H9 (cell line): ENCODE measurements at regions not wholly inside any gene's neighbourhood (a gene's known extent, or its start where the extent isn't known, plus 50 kb on each side); places are given as distances from the start of the nearest gene placed in this dataset.

Source experiments
- DNase-seq: peaks from one replicate; pipeline ENCODE4 v3.0.0-alpha.2; 2017
- H2AFZ ChIP-seq: one replicate; pipeline ENCODE4 v1.6.1; 2013; ENCODE audit warnings: mild to moderate bottlenecking, low read length, control low read depth, moderate library complexity
- H2AK5ac ChIP-seq: 2 replicates; pipeline ENCODE4 v1.6.1; 2013; ENCODE audit warnings: low read length, control low read depth, mixed read lengths; ENCODE audit not compliant: insufficient read length
- H2BK120ac ChIP-seq: one replicate; pipeline ENCODE4 v1.6.1; 2013; ENCODE audit warnings: low read depth, mild to moderate bottlenecking, low read length, control low read depth, inconsistent platforms; ENCODE audit not compliant: poor library complexity, severe bottlenecking
- H2BK12ac ChIP-seq: 2 replicates; pipeline ENCODE4 v1.6.1; 2013; ENCODE audit warnings: low read length, control low read depth, mixed read lengths, low read depth; ENCODE audit not compliant: insufficient read length
- H2BK15ac ChIP-seq: 2 replicates; pipeline ENCODE4 v1.6.1; 2013; ENCODE audit warnings: low read depth, low read length, control low read depth
- H2BK20ac ChIP-seq: one replicate; pipeline ENCODE4 v1.6.1; 2013; ENCODE audit warnings: low read depth, mild to moderate bottlenecking, low read length, control low read depth, inconsistent platforms; ENCODE audit not compliant: poor library complexity, severe bottlenecking
- H2BK5ac ChIP-seq: 2 replicates; pipeline ENCODE4 v1.6.1; 2013; ENCODE audit warnings: low read length, control low read depth, mixed read lengths; ENCODE audit not compliant: insufficient read length
- H3K14ac ChIP-seq: 2 replicates; pipeline ENCODE4 v1.6.1; 2013; ENCODE audit warnings: low read length, control low read depth; ENCODE audit not compliant: insufficient read depth
- H3K18ac ChIP-seq: 2 replicates; pipeline ENCODE4 v1.6.1; 2013; ENCODE audit warnings: low read depth, mild to moderate bottlenecking, mixed read lengths, low read length, control low read depth; ENCODE audit not compliant: insufficient read length
- H3K23ac ChIP-seq: 2 replicates; pipeline ENCODE4 v1.6.1; 2013; ENCODE audit warnings: low read length, control low read depth, mixed read lengths, low read depth; ENCODE audit not compliant: insufficient read length
- H3K23me2 ChIP-seq: 2 replicates; pipeline ENCODE4 v1.6.1; 2013; ENCODE audit warnings: low read depth, mild to moderate bottlenecking, mixed read lengths, low read length, control low read depth; ENCODE audit not compliant: insufficient read length, poor library complexity, severe bottlenecking
- H3K27ac ChIP-seq: 2 replicates; pipeline ENCODE4 v1.5.1; 2013; ENCODE audit warnings: low read length, control low read depth, mixed read lengths, low read depth; ENCODE audit not compliant: insufficient read length
- H3K27me3 ChIP-seq: 2 replicates; pipeline ENCODE4 v1.6.1; 2013; ENCODE audit warnings: low read length, control low read depth, inconsistent platforms; ENCODE audit not compliant: insufficient read depth
- H3K4ac ChIP-seq: 2 replicates; pipeline ENCODE4 v1.6.1; 2013; ENCODE audit warnings: low read depth, mild to moderate bottlenecking, control low read depth, inconsistent platforms, low read length, moderate library complexity
- H3K4me1 ChIP-seq: 2 replicates; pipeline ENCODE4 v1.6.1; 2013; ENCODE audit warnings: low read length, control low read depth, inconsistent platforms; ENCODE audit not compliant: insufficient read depth
- H3K4me2 ChIP-seq: 2 replicates; pipeline ENCODE4 v1.6.1; 2013; ENCODE audit warnings: low read length, control low read depth, mixed read lengths; ENCODE audit not compliant: insufficient read length, insufficient read depth
- H3K56ac ChIP-seq: 2 replicates; pipeline ENCODE4 v1.6.1; 2013; ENCODE audit warnings: low read depth, mild to moderate bottlenecking, mixed read lengths, low read length, control low read depth; ENCODE audit not compliant: insufficient read length
- H3K79me1 ChIP-seq: 2 replicates; pipeline ENCODE4 v1.6.1; 2013; ENCODE audit warnings: low read depth, mild to moderate bottlenecking, moderate library complexity, low read length, control low read depth, inconsistent platforms; ENCODE audit not compliant: insufficient read depth, poor library complexity, severe bottlenecking
- H3K79me2 ChIP-seq: 2 replicates; pipeline ENCODE4 v1.6.1; 2013; ENCODE audit warnings: low read length, control low read depth, inconsistent platforms; ENCODE audit not compliant: insufficient read depth
- H3K9ac ChIP-seq: 2 replicates; pipeline ENCODE4 v1.6.1; 2013; ENCODE audit warnings: low read length, control low read depth, mixed read lengths; ENCODE audit not compliant: insufficient read length; ENCODE audit errors: extremely low read depth
- H3K9me3 ChIP-seq: one replicate; pipeline ENCODE4 v1.6.1; 2013; ENCODE audit warnings: low read depth, low read length, inconsistent platforms; ENCODE audit not compliant: control insufficient read depth
- H3T11ph ChIP-seq: one replicate; pipeline ENCODE4 v1.6.1; 2013; ENCODE audit warnings: mild to moderate bottlenecking, low read length, control low read depth, inconsistent platforms
- H4K20me1 ChIP-seq: one replicate; pipeline ENCODE4 v1.6.1; 2013; ENCODE audit not compliant: control insufficient read depth, insufficient read length, insufficient read depth
- H4K5ac ChIP-seq: 2 replicates; pipeline ENCODE4 v1.6.1; 2013; ENCODE audit warnings: low read depth, mild to moderate bottlenecking, mixed read lengths, low read length, control low read depth; ENCODE audit not compliant: insufficient read length
- H4K8ac ChIP-seq: replicated peaks from 2 replicates; pipeline ENCODE4 v1.6.1; 2013; ENCODE audit warnings: low read length, control low read depth, mixed read lengths, low read depth; ENCODE audit not compliant: insufficient read length
- H4K91ac ChIP-seq: 2 replicates; pipeline ENCODE4 v1.6.1; 2013; ENCODE audit warnings: low read depth, mild to moderate bottlenecking, moderate library complexity, mixed read lengths, low read length, control low read depth; ENCODE audit not compliant: insufficient read length
- H3K27ac Mint-ChIP-seq, 3 experiments: 2 replicates in 2 of 3; 3 replicates in 1 of 3; pipeline ENCODE4 v1.8.0; 2020 to 2021; ENCODE audit warnings: mixed read lengths in 3 of 3, mild to moderate bottlenecking in 1 of 3, moderate library complexity in 1 of 3
- H3K27me3 Mint-ChIP-seq: 2 replicates; pipeline ENCODE4 v1.8.0; 2021; ENCODE audit warnings: low read depth, mild to moderate bottlenecking, moderate library complexity, mixed read lengths
- H3K36me3 Mint-ChIP-seq, 3 experiments: 2 replicates in 2 of 3; 3 replicates in 1 of 3; pipeline ENCODE4 v1.8.0; 2020 to 2021; ENCODE audit warnings: low read depth in 3 of 3, mixed read lengths in 3 of 3; ENCODE audit not compliant: insufficient read depth in 1 of 3
- H3K4me1 Mint-ChIP-seq, 2 experiments: 2 replicates each; pipeline ENCODE4 v1.8.0; 2020; ENCODE audit warnings: mixed read lengths in 2 of 2
- H3K4me3 Mint-ChIP-seq, 2 experiments: 2 replicates in 1 of 2; 3 replicates in 1 of 2; pipeline ENCODE4 v1.8.0; 2020 to 2021; ENCODE audit warnings: mild to moderate bottlenecking in 2 of 2, mixed read lengths in 2 of 2, moderate library complexity in 1 of 2
- H3K9me3 Mint-ChIP-seq, 2 experiments: 2 replicates in 1 of 2; 3 replicates in 1 of 2; pipeline ENCODE4 v1.8.0; 2020; ENCODE audit warnings: mild to moderate bottlenecking in 2 of 2, mixed read lengths in 2 of 2, moderate library complexity in 1 of 2
- TF ChIP-seq, protein P1 (sequence below): fragments of 200-600 bp; sonication (generic); conservative IDR thresholded peaks from 3 replicates; pipeline ENCODE4 v1.8.0; 2021; ENCODE audit warnings: antibody characterized with exemption, mild to moderate bottlenecking

DNA sequence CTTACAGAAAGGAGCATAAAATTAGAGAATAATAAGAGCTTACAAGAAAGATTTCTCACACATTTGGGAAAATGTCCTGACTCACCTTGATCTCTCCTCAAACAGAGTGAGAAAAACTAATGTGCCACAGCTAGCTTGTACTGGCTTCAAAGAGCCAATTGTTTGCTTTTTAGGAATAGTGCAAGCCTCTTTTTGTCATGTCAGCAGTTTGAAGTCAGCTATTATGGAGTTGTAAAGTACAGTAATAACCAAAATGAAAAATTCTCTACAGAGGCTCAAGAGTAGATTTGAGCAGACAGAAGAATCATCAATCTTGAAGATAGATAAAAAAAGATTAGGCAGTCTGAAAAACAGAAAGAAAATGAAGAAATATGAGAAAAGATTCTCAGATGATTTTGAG, 313.4 kb upstream of the GPR149 start:
- Histone ChIP-seq H3K79me1 (no peaks in the 10 kb centered on the region), H3K4me2 (no peak overlapping the region), H4K91ac (no peak overlapping the region), H3K27me3 (no peaks in the 10 kb centered on the region), H3K9me3 (no peaks in the 10 kb centered on the region), H4K5ac (no peak overlapping the region), H4K20me1 (no peaks in the 10 kb centered on the region), H2AFZ (no peak overlapping the region), H3K23me2 (no peaks in the 10 kb centered on the region), H2AK5ac (no peak overlapping the region), H2BK15ac (no peak overlapping the region), H3K27ac (no peak overlapping the region), H3K56ac (no peak overlapping the region), H3K4me1 (no peaks in the 10 kb centered on the region), H3T11ph (no peak overlapping the region), H2BK12ac (no peak overlapping the region), H2BK120ac (no peak overlapping the region), H3K18ac (no peak overlapping the region), H2BK5ac (no peak overlapping the region), H3K23ac (no peak overlapping the region), H3K4ac (no peak overlapping the region), H3K14ac (no peak overlapping the region), H2BK20ac (no peak overlapping the region), H3K79me2 (no peaks in the 10 kb centered on the region), H3K9ac (no peak overlapping the region), H4K8ac (no peak overlapping the region)
- Mint-ChIP-seq H3K4me3 (no peak overlapping the region), H3K27ac (no peak overlapping the region; a peak in 1 of 7 replicates), H3K9me3 (peaks cover 5 to 6% of the 10 kb centered on the region in 2 experiments; a peak in 3 of 5 replicates), H3K4me1 (peaks cover 0 to 2% of the 10 kb centered on the region in 2 experiments; a peak in 1 of 4 replicates), H3K27me3 (no peaks in the 10 kb centered on the region), H3K36me3 (peaks cover 0 to 5% (median 0%) of the 10 kb centered on the region in 3 experiments; a peak in 1 of 7 replicates)
- TF ChIP-seq, protein P1, sequence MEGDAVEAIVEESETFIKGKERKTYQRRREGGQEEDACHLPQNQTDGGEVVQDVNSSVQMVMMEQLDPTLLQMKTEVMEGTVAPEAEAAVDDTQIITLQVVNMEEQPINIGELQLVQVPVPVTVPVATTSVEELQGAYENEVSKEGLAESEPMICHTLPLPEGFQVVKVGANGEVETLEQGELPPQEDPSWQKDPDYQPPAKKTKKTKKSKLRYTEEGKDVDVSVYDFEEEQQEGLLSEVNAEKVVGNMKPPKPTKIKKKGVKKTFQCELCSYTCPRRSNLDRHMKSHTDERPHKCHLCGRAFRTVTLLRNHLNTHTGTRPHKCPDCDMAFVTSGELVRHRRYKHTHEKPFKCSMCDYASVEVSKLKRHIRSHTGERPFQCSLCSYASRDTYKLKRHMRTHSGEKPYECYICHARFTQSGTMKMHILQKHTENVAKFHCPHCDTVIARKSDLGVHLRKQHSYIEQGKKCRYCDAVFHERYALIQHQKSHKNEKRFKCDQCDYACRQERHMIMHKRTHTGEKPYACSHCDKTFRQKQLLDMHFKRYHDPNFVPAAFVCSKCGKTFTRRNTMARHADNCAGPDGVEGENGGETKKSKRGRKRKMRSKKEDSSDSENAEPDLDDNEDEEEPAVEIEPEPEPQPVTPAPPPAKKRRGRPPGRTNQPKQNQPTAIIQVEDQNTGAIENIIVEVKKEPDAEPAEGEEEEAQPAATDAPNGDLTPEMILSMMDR, result no peak
- DNase-seq, result no peak
